Suppressor macrophage (primary cell): ENCODE measurements at regions not wholly inside any gene's neighbourhood (a gene's known extent, or its start where the extent isn't known, plus 50 kb on each side); places are given as distances from the start of the nearest gene placed in this dataset.

ENCODE experiments used
- DNase-seq, 4 experiments: peaks; one replicate each; pipeline ENCODE4 v3.0.0-alpha.2; 2020 to 2022

DNA sequence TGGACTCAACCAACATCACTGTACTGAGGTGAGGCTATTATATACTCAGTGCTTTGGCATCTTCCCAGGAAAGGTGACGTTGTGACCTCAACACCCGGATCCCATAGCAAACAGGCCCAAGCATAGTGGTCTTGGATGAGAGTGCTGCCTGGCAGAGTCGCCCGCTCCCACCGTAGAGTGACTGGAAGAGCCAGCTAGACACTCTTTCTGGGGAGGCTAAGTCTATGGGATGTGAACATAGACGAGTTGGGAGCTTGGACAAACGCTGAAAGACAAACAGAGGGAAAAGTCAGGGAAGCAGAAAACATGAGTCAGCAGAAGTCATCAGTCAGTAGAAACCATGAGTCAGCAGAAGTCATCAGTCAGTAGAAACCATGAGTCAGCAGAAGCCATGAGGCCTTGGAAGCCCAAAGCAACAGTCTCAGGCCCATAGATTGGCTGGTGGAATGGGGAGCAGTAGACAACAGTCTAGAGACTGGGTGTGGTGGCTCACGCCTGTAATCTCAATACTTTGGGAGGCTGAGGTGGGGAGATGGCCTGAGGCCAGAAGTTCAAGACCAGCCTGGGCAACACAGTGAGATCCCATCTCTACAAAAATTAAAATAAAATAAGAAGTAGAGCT is 66.4 kb upstream of the MAP1LC3B2 start:
- peak in 2 of 4 experiments; percentile 25 to 38 for DNase-seq

DNA sequence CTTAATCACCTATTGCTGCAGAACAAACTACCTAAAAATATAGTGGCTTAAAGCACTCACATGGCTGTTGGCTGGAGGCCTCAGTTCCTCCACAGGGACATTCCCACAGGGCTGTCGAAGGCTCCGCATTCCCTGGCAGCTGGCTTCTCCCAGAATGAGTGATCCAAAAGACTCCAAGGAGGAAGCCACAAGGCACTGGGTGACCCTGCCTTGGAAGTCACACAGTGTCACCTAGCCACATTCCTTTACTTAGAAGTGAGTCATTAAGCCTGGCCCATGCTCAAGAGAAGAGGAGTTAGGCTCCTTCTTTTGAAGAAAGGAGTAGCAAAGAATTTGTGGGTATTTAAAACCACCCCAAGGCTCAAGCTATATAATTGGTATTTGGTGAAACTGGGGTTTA is 63.9 kb upstream of the MAP1LC3B2 start:
- peak in 1 of 4 experiments; percentile 26 for DNase-seq

DNA sequence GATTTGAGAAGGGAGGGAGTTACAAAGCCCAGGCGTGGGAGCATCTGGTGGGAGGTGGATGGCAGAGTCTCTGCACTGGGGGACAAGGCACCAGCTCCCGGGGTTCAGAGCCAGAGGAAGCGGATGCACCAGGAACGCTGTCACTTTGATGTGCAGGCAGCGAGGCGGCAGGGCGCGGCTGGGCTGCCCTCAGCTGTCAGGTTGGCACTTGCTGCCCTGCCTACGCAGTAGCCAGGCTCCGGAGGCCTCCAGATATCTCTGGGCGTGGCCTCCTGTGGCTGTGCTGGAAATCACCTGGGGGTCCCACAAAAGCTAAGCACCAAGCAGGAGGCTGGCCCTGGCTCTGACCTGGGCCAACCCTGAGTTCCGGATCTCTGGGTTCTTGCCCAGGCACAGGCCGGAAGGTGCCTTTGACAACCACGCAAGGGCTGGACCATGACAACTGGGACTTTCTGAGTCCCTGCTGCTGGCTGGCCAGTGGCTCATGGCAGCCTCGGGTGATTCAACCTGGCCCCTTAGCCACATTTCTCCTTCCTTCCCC is 62.1 kb upstream of the MAP1LC3B2 start:
- DNase-seq: no peak

DNA sequence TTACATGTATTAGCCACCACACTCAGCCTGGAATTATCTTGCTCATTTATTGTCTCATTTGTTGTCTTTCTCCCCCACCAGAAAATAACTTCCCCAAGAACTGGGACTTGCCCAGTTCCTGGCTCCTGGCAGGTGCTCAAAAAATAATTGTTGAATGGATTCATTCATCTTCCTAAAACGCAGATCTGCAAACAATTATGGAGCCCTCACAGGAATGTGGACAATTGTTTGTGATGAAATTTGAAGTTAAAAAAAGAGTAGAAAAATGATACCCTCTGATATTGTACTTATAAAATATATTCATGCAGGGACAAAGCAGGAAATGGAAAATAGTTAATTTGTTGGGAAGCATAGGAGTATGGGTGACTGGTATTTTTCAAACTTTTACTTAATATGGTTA is 60.7 kb upstream of the MAP1LC3B2 start:
- no peak for DNase-seq

DNA sequence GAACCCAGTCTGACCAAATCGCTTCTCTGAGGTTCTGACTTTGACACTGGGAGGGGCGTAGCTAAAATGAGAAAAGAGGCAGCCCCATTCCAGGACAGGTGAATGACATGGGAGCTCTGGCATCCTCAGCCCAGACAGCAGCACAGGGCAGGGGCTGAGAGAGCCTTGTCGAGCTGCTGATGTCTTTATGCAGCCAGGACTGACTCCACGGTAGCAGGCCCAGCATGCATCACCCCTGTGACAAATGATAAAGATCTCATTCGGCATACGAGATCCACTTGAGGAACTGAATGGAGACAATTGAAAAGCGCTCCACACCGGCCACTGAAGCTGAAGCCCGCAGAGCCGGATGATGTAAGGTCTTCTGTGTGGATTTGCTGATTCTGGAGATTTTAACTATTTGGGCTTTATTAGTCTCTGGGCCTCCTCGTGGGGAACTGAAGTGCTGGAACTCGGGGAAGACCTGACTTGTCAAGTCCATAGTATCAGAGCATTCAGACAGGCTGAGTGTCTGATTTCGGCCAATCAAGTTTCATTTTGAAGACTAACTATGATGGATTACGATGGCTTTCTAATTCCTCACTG is 56.9 kb upstream of the MAP1LC3B2 start:
- DNase-seq: no peak

DNA sequence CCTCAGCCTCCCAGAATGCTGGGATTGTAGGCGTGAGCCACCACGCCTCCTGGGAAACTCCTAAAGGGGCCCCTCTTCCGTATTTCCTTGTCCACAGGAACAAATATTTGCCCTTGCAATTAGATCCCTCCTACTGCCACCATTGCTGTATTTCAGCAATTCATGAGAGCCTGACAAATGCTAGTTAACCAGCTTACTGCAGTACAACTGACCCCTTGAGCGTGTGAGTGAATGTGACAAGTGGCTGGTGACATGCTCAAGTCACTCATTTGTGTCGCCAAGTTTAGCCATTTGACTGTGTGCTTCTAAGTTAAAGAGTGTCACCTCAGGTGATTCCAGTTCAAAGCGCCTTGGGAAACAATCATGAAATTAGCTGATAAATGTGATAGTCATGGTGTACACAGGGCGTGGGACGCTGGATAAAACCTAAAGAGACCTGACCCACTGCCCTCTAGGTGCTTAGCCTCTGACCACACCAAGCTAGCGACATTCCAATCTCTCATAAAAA is 56.1 kb upstream of the MAP1LC3B2 start:
- DNase-seq: no peak

DNA sequence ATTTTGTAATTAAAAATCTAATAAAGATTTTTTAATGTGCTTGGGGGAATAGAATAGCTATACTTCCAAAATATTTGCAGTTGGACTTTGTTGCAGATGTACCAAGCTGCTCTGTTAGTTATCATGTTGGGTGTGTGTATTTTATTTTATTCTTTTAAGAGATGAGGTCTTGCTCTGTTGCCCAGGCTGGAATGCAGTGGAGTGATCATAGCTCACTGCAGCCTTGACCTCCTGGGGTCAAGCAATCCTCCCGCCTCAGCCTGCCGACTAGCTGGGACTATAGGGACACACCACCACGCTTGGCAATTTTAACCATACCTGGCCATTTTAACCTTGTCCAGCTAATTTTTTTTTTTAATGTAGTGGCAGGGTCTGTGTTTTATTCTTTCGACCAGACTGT is 54.7 kb upstream of the MAP1LC3B2 start:
- no peak for DNase-seq

DNA sequence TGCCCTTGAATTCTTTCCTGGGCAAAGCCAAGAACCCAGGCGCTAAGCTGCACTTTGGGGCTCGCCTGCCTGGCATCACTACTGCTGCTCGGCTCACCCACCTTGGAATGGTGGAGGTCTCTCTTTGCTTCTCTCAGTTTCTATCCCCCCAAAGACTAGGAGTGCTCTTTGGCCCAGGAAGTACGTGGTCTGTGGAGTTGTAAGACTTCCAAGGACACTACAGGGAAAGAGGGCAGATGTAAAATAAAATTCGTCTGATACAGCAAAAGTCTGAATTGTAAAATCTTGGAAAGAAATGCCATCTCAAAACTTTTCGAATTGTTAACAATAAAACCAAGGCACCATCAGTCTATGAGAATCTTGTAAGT is 52.5 kb upstream of the MAP1LC3B2 start:
- no peak for DNase-seq

DNA sequence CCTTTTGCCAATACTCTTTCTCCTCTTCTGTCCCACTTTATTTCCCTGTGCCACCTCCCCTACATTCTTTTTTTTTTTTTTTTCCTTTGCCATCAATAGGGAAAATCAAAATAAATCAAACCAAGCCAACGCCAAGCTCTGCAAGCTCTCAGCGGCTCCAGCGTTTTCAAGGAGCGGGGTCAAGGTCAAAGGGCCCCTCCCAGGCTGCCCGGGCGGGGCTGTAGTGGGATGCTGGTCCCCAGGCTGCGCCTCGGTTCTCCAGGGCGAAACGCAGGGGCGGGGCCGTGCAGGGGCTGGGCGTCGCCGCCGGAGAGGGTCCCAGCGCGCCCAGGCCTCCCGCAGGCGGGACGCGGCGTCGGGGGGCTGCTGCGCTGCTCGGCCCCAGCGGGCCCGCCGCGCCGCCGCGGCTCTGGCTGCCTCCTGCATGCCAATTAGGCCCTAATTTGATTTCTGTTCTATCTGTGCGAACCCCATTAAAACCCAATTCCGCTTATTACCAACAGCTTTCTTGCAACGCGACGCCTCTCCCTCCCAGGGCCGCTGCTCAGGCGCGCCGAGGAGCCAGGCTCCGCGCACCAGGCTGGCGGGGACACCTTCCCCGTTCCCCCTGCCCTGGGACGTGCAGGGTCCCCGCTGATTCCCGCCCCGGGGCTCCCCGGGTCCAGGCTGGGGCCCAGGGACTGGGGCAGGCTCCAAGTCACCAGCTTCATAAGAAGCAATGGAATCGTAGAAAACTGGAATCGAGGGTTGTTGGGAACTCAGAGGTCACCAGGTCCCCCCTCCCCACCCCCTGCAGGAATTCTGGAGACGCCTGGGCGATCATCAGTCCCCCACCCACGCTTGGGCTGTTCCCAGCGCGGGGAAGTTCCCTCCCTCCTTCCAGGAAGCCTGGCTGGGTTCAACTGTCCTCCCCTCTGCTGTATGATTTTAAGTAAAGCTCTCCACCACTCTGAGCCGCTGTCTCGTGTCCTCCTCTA is 50.7 kb upstream of the MAP1LC3B2 start:
- peak in 3 of 4 experiments; percentile 17 to 50 (median 39) for DNase-seq
